H1 (cell line): ENCODE measurements at regions not wholly inside any gene's neighbourhood (a gene's known extent, or its start where the extent isn't known, plus 50 kb on each side); places are given as distances from the start of the nearest gene placed in this dataset.

Experiments used
- CTCF ChIA-PET: fragments of 300-600 bp; sonication (Branson Sonifier 250); formaldehyde crosslinking; loops from one replicate; lab custom pipeline; 2021; ENCODE audit not compliant: partially characterized antibody; lab: Charles Lee
- POLR2A ChIA-PET: fragments of 300-600 bp; sonication (Branson Sonifier 250); formaldehyde crosslinking; loops from one replicate; lab custom pipeline; 2021; ENCODE audit warnings: inconsistent platforms; ENCODE audit not compliant: partially characterized antibody; lab: Charles Lee
- DNase-seq, 2 experiments: peaks; one replicate each; pipeline versions ENCODE4 v3.0.0 to v3.0.0-alpha.2; 2010 to 2022; ENCODE audit warnings: low spot score in 2 of 2, low read depth in 1 of 2, mixed read lengths in 1 of 2
- FAIRE-seq: peaks from 2 replicates; lab custom pipeline; 2011; peaks lifted over from hg19 to GRCh38; lab: Jason Lieb, UNC
- H2AFZ ChIP-seq: 2 replicates; pipeline ENCODE4 v1.8.1; 2012; ENCODE audit warnings: low read length, inconsistent platforms
- H2AK5ac ChIP-seq: 2 replicates; pipeline ENCODE4 v1.6.1; 2013; ENCODE audit warnings: low read depth, low read length
- H2BK120ac ChIP-seq: replicated peaks from 2 replicates; pipeline ENCODE3; 2013; ENCODE audit warnings: low read depth, low read length, inconsistent platforms
- H2BK12ac ChIP-seq: 2 replicates; pipeline ENCODE4 v1.6.1; 2013; ENCODE audit warnings: low read depth, low read length
- H2BK15ac ChIP-seq: 2 replicates; pipeline ENCODE4 v1.6.1; 2013; ENCODE audit warnings: low read length
- H2BK20ac ChIP-seq: 2 replicates; pipeline ENCODE4 v1.6.1; 2013; ENCODE audit warnings: low read length
- H2BK5ac ChIP-seq: 2 replicates; pipeline ENCODE4 v1.6.1; 2013; ENCODE audit warnings: low read depth, low read length
- H3K14ac ChIP-seq: 2 replicates; pipeline ENCODE4 v1.6.1; 2013; ENCODE audit warnings: inconsistent platforms; ENCODE audit not compliant: insufficient read length
- H3K18ac ChIP-seq: 2 replicates; pipeline ENCODE4 v1.6.1; 2013; ENCODE audit warnings: low read length; ENCODE audit errors: extremely low read depth
- H3K23ac ChIP-seq: 2 replicates; pipeline ENCODE4 v1.6.1; 2013; ENCODE audit warnings: inconsistent platforms; ENCODE audit not compliant: insufficient read length
- H3K23me2 ChIP-seq: 2 replicates; pipeline ENCODE4 v1.6.1; 2013; ENCODE audit warnings: low read depth, low read length
- H3K27ac ChIP-seq: 2 replicates; pipeline ENCODE4 v1.6.1; 2011; ENCODE audit warnings: low read depth, low read length, inconsistent platforms
- H3K27me3 ChIP-seq, 4 experiments: replicated peaks in 1 of 4; 1 replicate in 1 of 4; 2 replicates in 3 of 4; pipeline versions ENCODE4 v1.6.1 to v1.8.1; 2011 to 2013; ENCODE audit warnings: low read length in 3 of 4, mild to moderate bottlenecking in 3 of 4, inconsistent platforms in 2 of 4, mixed read lengths in 2 of 4, moderate library complexity in 1 of 4; ENCODE audit not compliant: control insufficient read depth in 3 of 4, insufficient read depth in 3 of 4; ENCODE audit errors: extremely low read depth in 1 of 4
- H3K36me3 ChIP-seq, 4 experiments: 2 replicates each; pipeline versions ENCODE4 v1.6.1 to v1.8.1; 2011 to 2013; ENCODE audit warnings: mild to moderate bottlenecking in 4 of 4, low read length in 3 of 4, moderate library complexity in 2 of 4, control low read depth in 1 of 4, inconsistent platforms in 1 of 4; ENCODE audit not compliant: insufficient read depth in 4 of 4, control insufficient read depth in 2 of 4
- H3K4ac ChIP-seq: replicated peaks from 2 replicates; pipeline ENCODE3; 2013; ENCODE audit warnings: low read length, low read depth, mixed read lengths, inconsistent platforms; ENCODE audit not compliant: insufficient read length
- H3K4me1 ChIP-seq, 4 experiments: replicated peaks in 1 of 4; 1 replicate in 1 of 4; 2 replicates in 3 of 4; pipeline versions ENCODE4 v1.6.1 to v1.8.1; 2011 to 2013; ENCODE audit warnings: low read length in 3 of 4, inconsistent platforms in 2 of 4, mixed read lengths in 1 of 4; ENCODE audit not compliant: insufficient read depth in 4 of 4, control insufficient read depth in 3 of 4
- H3K4me2 ChIP-seq, 2 experiments: 2 replicates each; pipeline versions ENCODE4 v1.6.1 to v1.8.1; 2011 to 2013; ENCODE audit warnings: low read depth in 2 of 2, low read length in 2 of 2, control low read depth in 1 of 2, inconsistent platforms in 1 of 2, mild to moderate bottlenecking in 1 of 2; ENCODE audit not compliant: insufficient read depth in 1 of 2
- H3K4me3 ChIP-seq, 4 experiments: fragments of 200-600, 300-600 bp in 1 of 4; sonication (generic), shearing (Covaris generic), sonication (Bioruptor Twin) in 1 of 4; 2 replicates each; pipeline versions ENCODE4 v1.5.1 to v1.8.1; 2011 to 2016; ENCODE audit warnings: low read length in 4 of 4, low read depth in 3 of 4, control low read depth in 2 of 4, inconsistent platforms in 2 of 4, mild to moderate bottlenecking in 2 of 4, mixed read lengths in 1 of 4, moderate library complexity in 1 of 4; ENCODE audit not compliant: insufficient read depth in 2 of 4; ENCODE audit errors: extremely low read depth in 1 of 4
- H3K56ac ChIP-seq: replicated peaks from 2 replicates; pipeline ENCODE3; 2013; ENCODE audit warnings: low read depth, mild to moderate bottlenecking, mixed read lengths, low read length, inconsistent platforms; ENCODE audit not compliant: insufficient read length
- H3K79me1 ChIP-seq: 2 replicates; pipeline ENCODE4 v1.6.1; 2013; ENCODE audit warnings: low read depth, low read length, control low read depth
- H3K79me2 ChIP-seq, 2 experiments: 2 replicates each; pipeline versions ENCODE4 v1.6.1 to v1.8.1; 2012 to 2013; ENCODE audit warnings: low read length in 2 of 2, mild to moderate bottlenecking in 2 of 2, inconsistent platforms in 1 of 2; ENCODE audit not compliant: insufficient read depth in 2 of 2, control insufficient read depth in 1 of 2
- H3K9ac ChIP-seq, 4 experiments: replicated peaks in 1 of 4; 1 replicate in 1 of 4; 2 replicates in 3 of 4; pipeline versions ENCODE4 v1.6.1 to v1.8.1; 2011 to 2013; ENCODE audit warnings: low read depth in 3 of 4, low read length in 3 of 4, control low read depth in 2 of 4, mild to moderate bottlenecking in 2 of 4, moderate library complexity in 2 of 4, inconsistent platforms in 1 of 4; ENCODE audit errors: extremely low read depth in 1 of 4
- H3K9me3 ChIP-seq, 2 experiments: 2 replicates each; pipeline versions ENCODE4 v1.6.1 to v1.8.1; 2012 to 2013; ENCODE audit warnings: mild to moderate bottlenecking in 2 of 2, moderate library complexity in 2 of 2, control low read depth in 1 of 2, inconsistent platforms in 1 of 2, low read depth in 1 of 2, low read length in 1 of 2, mixed read lengths in 1 of 2; ENCODE audit not compliant: insufficient read depth in 2 of 2
- H4K20me1 ChIP-seq, 2 experiments: replicated peaks in 1 of 2; 2 replicates each; pipeline versions ENCODE3 to v1.8.1; 2011 to 2013; ENCODE audit warnings: inconsistent platforms in 2 of 2, low read length in 2 of 2, mild to moderate bottlenecking in 1 of 2; ENCODE audit not compliant: insufficient read depth in 2 of 2, control insufficient read depth in 1 of 2
- H4K5ac ChIP-seq: 2 replicates; pipeline ENCODE4 v1.6.1; 2013; ENCODE audit warnings: low read length, low read depth, mixed read lengths, inconsistent platforms; ENCODE audit not compliant: insufficient read length
- H4K8ac ChIP-seq: 2 replicates; pipeline ENCODE4 v1.8.0; 2013; ENCODE audit warnings: mild to moderate bottlenecking, moderate library complexity, low read length, inconsistent platforms; ENCODE audit not compliant: insufficient read depth; ENCODE audit errors: extremely low read depth
- H4K91ac ChIP-seq: replicated peaks from 2 replicates; pipeline ENCODE3; 2013; ENCODE audit warnings: low read length, mixed read lengths, inconsistent platforms; ENCODE audit not compliant: insufficient read length
- CTBP2 ChIP-seq: IDR thresholded peaks from 2 replicates; pipeline ENCODE4 v1.7.0; 2011; ENCODE audit warnings: borderline replicate concordance, mild to moderate bottlenecking, moderate library complexity, mixed read lengths, low read length; ENCODE audit not compliant: insufficient read depth, insufficient read length
- EGR1 ChIP-seq: IDR thresholded peaks from 2 replicates; pipeline ENCODE4 v1.6.1; 2011; ENCODE audit warnings: low read depth, low read length, borderline replicate concordance
- EZH2 ChIP-seq: fragments of 200-600 bp; sonication (generic); IDR thresholded peaks from 2 replicates; pipeline ENCODE4 v1.7.1; 2012; ENCODE audit warnings: low read depth, mild to moderate bottlenecking, moderate library complexity, low read length, inconsistent platforms; ENCODE audit not compliant: severe bottlenecking
- HDAC2 ChIP-seq, 2 experiments: fragments of 300-600 bp in 1 of 2; sonication (generic) in 1 of 2; IDR thresholded peaks; 2 replicates each; pipeline ENCODE4 v1.6.1; 2011 to 2012; ENCODE audit warnings: low read depth in 2 of 2, low read length in 2 of 2, mild to moderate bottlenecking in 2 of 2, moderate library complexity in 2 of 2, borderline replicate concordance in 1 of 2, inconsistent platforms in 1 of 2
- JUN ChIP-seq: IDR thresholded peaks from 2 replicates; pipeline ENCODE4 v1.6.1; 2011; ENCODE audit warnings: low read depth, mild to moderate bottlenecking, improper control_type of control experiment, low read length
- JUND ChIP-seq: IDR thresholded peaks from 2 replicates; pipeline ENCODE4 v1.6.1; 2011; ENCODE audit warnings: mild to moderate bottlenecking, improper control_type of control experiment, low read length
- KDM1A ChIP-seq: fragments of 200-600, 300-600 bp; sonication (generic); IDR thresholded peaks from 2 replicates; pipeline ENCODE4 v1.7.1; 2016; ENCODE audit warnings: mild to moderate bottlenecking, low read length, borderline replicate concordance
- NANOG ChIP-seq: IDR thresholded peaks from 2 replicates; pipeline ENCODE4 v1.6.1; 2011; ENCODE audit warnings: low read length, low read depth, mild to moderate bottlenecking, inconsistent platforms; ENCODE audit not compliant: insufficient read depth, poor library complexity, severe bottlenecking
- SIN3A ChIP-seq, 2 experiments: IDR thresholded peaks in 1 of 2; conservative IDR thresholded peaks in 1 of 2; 2 replicates each; pipeline ENCODE4 v1.6.1; 2011 to 2012; ENCODE audit warnings: low read length in 2 of 2, improper control_type of control experiment in 1 of 2, low read depth in 1 of 2, mild to moderate bottlenecking in 1 of 2
- SIX5 ChIP-seq: IDR thresholded peaks from 2 replicates; pipeline ENCODE4 v1.6.1; 2011; ENCODE audit warnings: mild to moderate bottlenecking, low read depth, low read length
- TBP ChIP-seq: IDR thresholded peaks from 2 replicates; pipeline ENCODE4 v1.6.1; 2011; ENCODE audit warnings: low read depth, low read length, improper control_type of control experiment
- whole genome bisulfite sequencing, 2 experiments: shearing (Covaris generic) in 1 of 2; methylation state at CpG; one replicate each; pipeline versions ENCODE4 v1.1.6 to v1.1.7; 2013 to 2015; ENCODE audit warnings: low lambda C conversion rate in 2 of 2, mixed read lengths in 2 of 2, inconsistent platforms in 1 of 2, low coverage in 1 of 2, missing lambda C conversion rate in 1 of 2; ENCODE audit not compliant: insufficient replicate concordance in 2 of 2, insufficient coverage in 1 of 2, insufficient read length in 1 of 2; ENCODE audit errors: extremely low coverage in 1 of 2, missing lambda C conversion rate in 1 of 2; 5-methylcytosine and 5-hydroxymethylcytosine counted together

- no peak overlapping the region for H4K8ac ChIP-seq
- H2BK12ac ChIP-seq: peak overlapping the region; percentile 89; the same call in 1 of the 2 replicates
- H3K79me2 ChIP-seq: no peaks in the 10 kb centered on the region
- no peak overlapping the region for H2AFZ ChIP-seq
- no peaks in the 10 kb centered on the region for H3K79me1 ChIP-seq
- H2BK5ac ChIP-seq: peak overlapping the region; percentile 68; the same call in 1 of the 2 replicates
- ChIA-PET CTCF (interaction anchor here (0.7 to 3.3 kb wide), 3 partner anchors 11 to 23 kb away, joined by 3 to 33 read pairs (median 4); no protein-coding TSS in a partner anchor), POLR2A (no interaction called here)
- no peaks in the 10 kb centered on the region for H3K23me2 ChIP-seq
- 81% methylated on average over 2 of the region's 2 CpGs; no CpG with 5 or more reads in 1 of the 2 experiments for WGBS, 2 experiments
- no peak overlapping the region for H2AK5ac ChIP-seq
- no peaks in the 10 kb centered on the region for H3K9me3 ChIP-seq
- peak overlapping the region; percentile 92 for H2BK120ac ChIP-seq
- no peak overlapping the region for H3K14ac ChIP-seq
- H3K27ac ChIP-seq: no peak overlapping the region
- no peak overlapping the region for H3K23ac ChIP-seq
- H3K4me3 ChIP-seq: no peak overlapping the region; a peak in 1 of 8 replicates
- peak overlapping the region; percentile 37 for H4K91ac ChIP-seq
- no peak overlapping the region for H3K56ac ChIP-seq
- 0 out of 2 replicates have a peak overlapping the region, but pooled peaks have one; percentile 16 for H2BK15ac ChIP-seq
- H3K4me2 ChIP-seq: no peak overlapping the region
- DNase-seq: no peak
- no peak for TF ChIP-seq NANOG
- no peak for TF ChIP-seq EGR1
- TF ChIP-seq JUND: no peak
- TF ChIP-seq SIX5: no peak
- no peak for TF ChIP-seq EZH2
- TF ChIP-seq JUN: no peak
- no peak for TF ChIP-seq KDM1A
- TF ChIP-seq TBP: no peak
- no peak for TF ChIP-seq CTBP2
- TF ChIP-seq SIN3A (conservative IDR thresholded peaks at IDR 0.05 in 1 of 2, IDR thresholded peaks at IDR 0.05 in 1 of 2; ENCODE audit: low read depth in 1 of 2, low read length in 2 of 2): no peak
- no peak for TF ChIP-seq HDAC2 (IDR thresholded peaks at IDR 0.05; ENCODE audit: borderline replicate concordance in 1 of 2, low read depth in 2 of 2, low read length in 2 of 2)
- no peaks in the 10 kb centered on the region for H3K27me3 ChIP-seq
- peaks cover 0 to 16% (median 6%) of the 10 kb centered on the region in 4 experiments; a peak in 4 of 7 replicates for H3K4me1 ChIP-seq
- H4K20me1 ChIP-seq: no peaks in the 10 kb centered on the region
- H2BK20ac ChIP-seq: peak overlapping the region; percentile 96
- H3K36me3 ChIP-seq: no peaks in the 10 kb centered on the region
- H3K9ac ChIP-seq: no peak overlapping the region
- FAIRE-seq: no peak
- no peak overlapping the region; the same call in 1 of the 2 replicates for H3K18ac ChIP-seq
- H3K4ac ChIP-seq: peak overlapping the region; percentile 24
- no peak overlapping the region for H4K5ac ChIP-seq
Measured at GRCh38 chr10:52961323-52961722, 188.7 kb upstream of the MBL2 start.
